ENCODE measurements at regions not wholly inside any gene's neighbourhood (a gene's known extent, or its start where the extent isn't known, plus 50 kb on each side); places are given as distances from the start of the nearest gene placed in this dataset.

GRCh38 chr6:90411292-90411781 lies 114.7 kb upstream of the BACH2 start:
- H3K9me3 ChIP-seq (ENCODE audit: control extremely low read depth in 1 of 3, control insufficient read depth in 2 of 3, insufficient read depth in 1 of 3, low read length in 2 of 3) = peaks cover 0 to 4% (median 0%) of the 10 kb centered on the region in 3 donors
- H3K4me1 ChIP-seq (ENCODE audit: control insufficient read depth in 2 of 2, insufficient read depth in 2 of 2, low read length in 2 of 2) = peaks cover 11 to 26% of the 10 kb centered on the region in 2 donors
- ChIA-PET CTCF (interaction anchor here (1.0 to 2.0 kb wide), 3 partner anchors 19 to 115 kb away, joined by 3 to 8 read pairs (median 3); partner anchors contain the start of gene BACH2), POLR2A (interaction anchor here (0.7 kb wide), 1 partner anchor 79 kb away, joined by 7 read pairs; no protein-coding TSS in a partner anchor)
- H3K27me3 ChIP-seq (replicated peaks in 1 of 4; ENCODE audit: control extremely low read depth in 1 of 4, control insufficient read depth in 3 of 4, insufficient read depth in 4 of 4, low read length in 3 of 4) = no peaks in the 10 kb centered on the region
- ATAC-seq (ENCODE audit: low read depth) (peak; percentile 46), DNase-seq (peak; percentile 56)
- H2AFZ ChIP-seq (ENCODE audit: insufficient read depth, low read depth, low read length, poor library complexity, severe bottlenecking) = no peak overlapping the region
- no peak overlapping the region for H3K4me3 ChIP-seq (ENCODE audit: control extremely low read depth in 1 of 5, extremely low read depth in 1 of 5, insufficient read depth in 1 of 5, low read depth in 2 of 5, low read length in 4 of 5)
- H3K4me2 ChIP-seq (replicated peaks; ENCODE audit: low read depth, low read length, poor library complexity, severe bottlenecking) = no peak overlapping the region
- H3K36me3 ChIP-seq (replicated peaks in 1 of 2; ENCODE audit: control extremely low read depth in 1 of 2, control insufficient read depth in 1 of 2, extremely low read depth in 1 of 2, insufficient read depth in 2 of 2, low read length in 1 of 2) = no peaks in the 10 kb centered on the region
- Mint-ChIP-seq H3K27me3 (no peaks in the 10 kb centered on the region), H3K27ac (peak overlapping the region; percentile 66), H3K4me1 (peaks cover 22% of the 10 kb centered on the region), H3K4me3 (no peak overlapping the region), H3K9me3 (ENCODE audit: insufficient read depth) (no peaks in the 10 kb centered on the region)
- 70% methylated on average over 3 of the region's 7 CpGs for WGBS (ENCODE audit: insufficient coverage)
- TF ChIP-seq EZH2 (IDR thresholded peaks at IDR 0.05; ENCODE audit: borderline replicate concordance, insufficient read depth, low read depth, low read length, poor library complexity, severe bottlenecking) = no peak
- no peak for TF ChIP-seq CTCF (IDR thresholded peaks at IDR 0.05)
- H3K9ac ChIP-seq (ENCODE audit: low read length) = no peak overlapping the region
- H3K79me2 ChIP-seq (ENCODE audit: control insufficient read depth, insufficient read depth, low read length) = no peaks in the 10 kb centered on the region
- intact Hi-C loops (cut with micrococcal nuclease) = no loop called here
- H3K27ac ChIP-seq (ENCODE audit: low read length in 2 of 2) = no peak overlapping the region
- H4K20me1 ChIP-seq (ENCODE audit: control insufficient read depth, insufficient read depth, low read length, poor library complexity, severe bottlenecking) = no peaks in the 10 kb centered on the region

- H3K4me3 ChIP-seq (ENCODE audit: control extremely low read depth in 1 of 5, extremely low read depth in 1 of 5, insufficient read depth in 1 of 5, low read depth in 2 of 5, low read length in 4 of 5) = no peak overlapping the region
- peaks cover 0 to 4% (median 0%) of the 10 kb centered on the region in 3 donors for H3K9me3 ChIP-seq (ENCODE audit: control extremely low read depth in 1 of 3, control insufficient read depth in 2 of 3, insufficient read depth in 1 of 3, low read length in 2 of 3)
- TF ChIP-seq CTCF (IDR thresholded peaks at IDR 0.05) = no peak
- no peak for TF ChIP-seq EZH2 (IDR thresholded peaks at IDR 0.05; ENCODE audit: borderline replicate concordance, insufficient read depth, low read depth, low read length, poor library complexity, severe bottlenecking)
- Mint-ChIP-seq H3K4me3 (no peak overlapping the region), H3K27me3 (no peaks in the 10 kb centered on the region), H3K27ac (no peak overlapping the region), H3K4me1 (peaks cover 24% of the 10 kb centered on the region), H3K9me3 (ENCODE audit: insufficient read depth) (no peaks in the 10 kb centered on the region)
- no peak overlapping the region for H3K4me2 ChIP-seq (replicated peaks; ENCODE audit: low read depth, low read length, poor library complexity, severe bottlenecking)
- ATAC-seq (ENCODE audit: low read depth) (no peak), DNase-seq (no peak)
- no peaks in the 10 kb centered on the region for H4K20me1 ChIP-seq (ENCODE audit: control insufficient read depth, insufficient read depth, low read length, poor library complexity, severe bottlenecking)
- intact Hi-C loops (cut with micrococcal nuclease) = no loop called here
- ChIA-PET CTCF (interaction anchor here (1.0 to 1.1 kb wide), 2 partner anchors 15 to 71 kb away, joined by 3 to 4 read pairs; no protein-coding TSS in a partner anchor), POLR2A (no interaction called here)
- no peaks in the 10 kb centered on the region for H3K79me2 ChIP-seq (ENCODE audit: control insufficient read depth, insufficient read depth, low read length)
- H2AFZ ChIP-seq (ENCODE audit: insufficient read depth, low read depth, low read length, poor library complexity, severe bottlenecking) = no peak overlapping the region
- peaks cover 11 to 24% of the 10 kb centered on the region in 2 donors for H3K4me1 ChIP-seq (ENCODE audit: control insufficient read depth in 2 of 2, insufficient read depth in 2 of 2, low read length in 2 of 2)
- 100% methylated on average over 1 of the region's 1 CpG for WGBS (ENCODE audit: insufficient coverage)
- H3K9ac ChIP-seq (ENCODE audit: low read length) = no peak overlapping the region
- H3K27me3 ChIP-seq (replicated peaks in 1 of 4; ENCODE audit: control extremely low read depth in 1 of 4, control insufficient read depth in 3 of 4, insufficient read depth in 4 of 4, low read length in 3 of 4) = no peaks in the 10 kb centered on the region
- no peak overlapping the region for H3K27ac ChIP-seq (ENCODE audit: low read length in 2 of 2)
- no peaks in the 10 kb centered on the region for H3K36me3 ChIP-seq (replicated peaks in 1 of 2; ENCODE audit: control extremely low read depth in 1 of 2, control insufficient read depth in 1 of 2, extremely low read depth in 1 of 2, insufficient read depth in 2 of 2, low read length in 1 of 2)
Measured at GRCh38 chr6:90409700-90410099, 113.1 kb upstream of the BACH2 start.

Measured in B cell (primary cell).